Mammary epithelial cell (primary cell): ENCODE measurements at regions not wholly inside any gene's neighbourhood (a gene's known extent, or its start where the extent isn't known, plus 50 kb on each side); places are given as distances from the start of the nearest gene placed in this dataset.

Source experiments
- EZH2 ChIP-seq: IDR thresholded peaks from 2 replicates; pipeline ENCODE4 v1.6.1; 2012; ENCODE audit warnings: low read length, inconsistent platforms, borderline replicate concordance
- TF ChIP-seq, protein P1 (sequence below), 2 donors: IDR thresholded peaks in 1 of 2; conservative IDR thresholded peaks in 1 of 2; 2 replicates each; pipeline ENCODE4 v1.5.1; 2011 to 2012; ENCODE audit warnings: inconsistent platforms in 2 of 2, low read length in 2 of 2, mild to moderate bottlenecking in 2 of 2, control low read depth in 1 of 2, low read depth in 1 of 2; ENCODE audit not compliant: insufficient read depth in 1 of 2; ENCODE audit errors: extremely low read depth in 1 of 2

DNA sequence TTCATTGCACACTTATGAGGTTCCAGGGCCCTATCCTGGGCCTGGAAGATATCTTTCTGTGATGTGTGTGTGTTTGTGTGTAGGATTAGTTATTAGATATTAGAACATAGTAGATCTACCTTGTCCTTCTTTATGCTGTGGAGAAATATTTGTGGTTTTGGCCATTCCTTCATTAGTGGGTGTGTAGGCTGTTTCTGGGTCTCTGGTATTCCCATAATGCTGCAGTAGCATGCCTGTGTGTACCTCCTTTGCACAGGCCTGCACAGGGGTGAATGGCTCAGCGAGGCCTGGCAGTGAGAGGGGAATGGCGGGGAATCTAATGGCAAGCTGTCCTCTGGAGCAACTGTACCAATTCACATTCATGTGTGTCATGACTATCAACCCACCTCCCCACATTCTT lies 125.8 kb upstream of the MRPS22 start:
- TF ChIP-seq, protein P1, sequence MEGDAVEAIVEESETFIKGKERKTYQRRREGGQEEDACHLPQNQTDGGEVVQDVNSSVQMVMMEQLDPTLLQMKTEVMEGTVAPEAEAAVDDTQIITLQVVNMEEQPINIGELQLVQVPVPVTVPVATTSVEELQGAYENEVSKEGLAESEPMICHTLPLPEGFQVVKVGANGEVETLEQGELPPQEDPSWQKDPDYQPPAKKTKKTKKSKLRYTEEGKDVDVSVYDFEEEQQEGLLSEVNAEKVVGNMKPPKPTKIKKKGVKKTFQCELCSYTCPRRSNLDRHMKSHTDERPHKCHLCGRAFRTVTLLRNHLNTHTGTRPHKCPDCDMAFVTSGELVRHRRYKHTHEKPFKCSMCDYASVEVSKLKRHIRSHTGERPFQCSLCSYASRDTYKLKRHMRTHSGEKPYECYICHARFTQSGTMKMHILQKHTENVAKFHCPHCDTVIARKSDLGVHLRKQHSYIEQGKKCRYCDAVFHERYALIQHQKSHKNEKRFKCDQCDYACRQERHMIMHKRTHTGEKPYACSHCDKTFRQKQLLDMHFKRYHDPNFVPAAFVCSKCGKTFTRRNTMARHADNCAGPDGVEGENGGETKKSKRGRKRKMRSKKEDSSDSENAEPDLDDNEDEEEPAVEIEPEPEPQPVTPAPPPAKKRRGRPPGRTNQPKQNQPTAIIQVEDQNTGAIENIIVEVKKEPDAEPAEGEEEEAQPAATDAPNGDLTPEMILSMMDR (conservative IDR thresholded peaks at IDR 0.05 in 1 of 2, IDR thresholded peaks at IDR 0.05 in 1 of 2; ENCODE audit: extremely low read depth in 1 of 2, insufficient read depth in 1 of 2, low read depth in 1 of 2, low read length in 2 of 2) = no peak
- no peak for TF ChIP-seq EZH2
